HG02610 (cell line): ENCODE measurements at regions not wholly inside any gene's neighbourhood (a gene's known extent, or its start where the extent isn't known, plus 50 kb on each side); places are given as distances from the start of the nearest gene placed in this dataset.
"Not testable (repeated sequence)": the region's sequence is repeated elsewhere in the genome, so short reads cannot be mapped to it uniquely, and the experiment has no call there.

ENCODE experiments used
- ATAC-seq: cut with Tn5 transposase; IDR thresholded peaks from one replicate; pipeline ENCODE4 v1.9.1; 2021; ENCODE audit warnings: mild to moderate bottlenecking, moderate library complexity; ENCODE audit not compliant: unreplicated experiment

- ATAC-seq, result no peak
Measured at GRCh38 chr16:77488652-77489051, 53.8 kb upstream of the ADAMTS18 start.

DNA sequence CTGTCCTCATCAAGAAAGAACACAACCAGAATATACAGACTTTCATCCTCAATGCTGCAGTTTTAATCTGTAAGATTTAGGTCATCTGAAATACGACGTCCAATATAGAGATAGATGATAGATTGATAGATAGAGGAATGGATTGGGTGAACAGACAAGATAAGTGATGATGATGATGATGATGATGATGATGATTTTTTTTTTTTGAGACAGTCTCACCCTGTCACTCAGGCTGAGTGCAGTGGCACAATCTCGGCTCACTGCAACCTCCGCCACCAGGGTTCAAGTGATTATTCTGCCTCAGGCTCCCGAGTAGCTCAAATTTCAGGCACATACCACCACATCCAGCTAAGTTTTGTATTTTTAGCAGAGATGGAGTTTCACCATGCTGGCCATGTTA lies 56.3 kb upstream of the ADAMTS18 start:
- no peak for ATAC-seq

DNA sequence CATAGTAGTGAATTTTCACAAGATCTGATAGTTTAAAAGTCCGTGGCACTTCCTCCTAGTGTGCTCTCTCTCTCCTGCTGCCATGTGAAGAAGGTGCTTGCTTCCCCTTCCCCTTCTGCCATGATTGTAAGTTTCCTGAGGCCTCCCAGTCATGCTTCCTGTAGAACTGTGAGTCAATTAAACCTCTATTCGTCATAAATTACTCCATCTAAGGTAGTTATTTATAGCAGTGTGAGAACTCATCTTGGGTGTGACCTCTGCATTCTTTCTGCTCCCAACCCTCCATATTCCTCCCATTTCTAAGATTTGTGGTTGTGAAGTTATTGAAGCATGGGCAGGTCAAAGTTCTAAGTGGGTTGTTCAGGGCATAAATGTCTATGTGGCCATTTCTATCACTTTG lies 62.1 kb upstream of the ADAMTS18 start:
- ATAC-seq, result no peak

DNA sequence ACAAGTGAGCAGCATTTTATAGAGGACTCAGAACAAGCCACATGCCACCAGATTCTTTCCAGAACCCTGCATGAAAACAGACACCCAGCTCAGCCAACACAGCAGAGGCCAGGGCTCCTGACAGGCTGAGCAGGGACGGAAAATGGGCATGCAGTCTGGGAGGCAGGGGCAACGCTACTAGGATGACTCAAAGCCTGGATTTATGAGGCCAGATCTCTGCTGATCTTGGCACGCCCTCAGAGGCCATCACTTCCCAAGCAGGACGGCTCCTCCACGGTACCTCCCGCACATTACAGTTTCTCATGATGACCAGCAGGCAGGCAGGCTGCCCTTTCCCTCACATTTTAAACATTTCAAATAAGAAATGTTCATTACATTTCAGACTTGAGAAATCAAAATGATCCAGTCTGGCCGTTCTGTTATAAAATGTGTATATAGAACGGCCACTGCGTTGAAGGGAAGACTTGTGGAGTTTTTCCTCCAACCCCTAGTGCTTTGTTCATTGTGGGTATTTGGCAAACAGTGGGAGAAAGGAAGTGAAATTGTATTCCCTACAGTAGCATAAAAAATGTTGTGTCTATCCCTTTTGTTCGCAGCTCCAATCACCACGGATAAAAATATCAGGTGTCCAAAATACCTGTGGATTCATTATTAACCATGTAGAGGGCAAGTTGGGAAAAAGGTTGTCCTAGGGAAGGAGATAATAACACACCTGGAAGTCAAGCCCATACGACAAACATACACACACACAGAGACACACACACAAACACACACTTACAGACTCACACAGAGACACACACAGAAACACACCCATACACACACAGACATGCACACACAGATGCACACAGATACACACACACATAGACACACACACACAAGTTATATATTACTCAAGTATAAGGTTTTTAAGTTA lies 64.8 kb upstream of the ADAMTS18 start:
- no peak for ATAC-seq

DNA sequence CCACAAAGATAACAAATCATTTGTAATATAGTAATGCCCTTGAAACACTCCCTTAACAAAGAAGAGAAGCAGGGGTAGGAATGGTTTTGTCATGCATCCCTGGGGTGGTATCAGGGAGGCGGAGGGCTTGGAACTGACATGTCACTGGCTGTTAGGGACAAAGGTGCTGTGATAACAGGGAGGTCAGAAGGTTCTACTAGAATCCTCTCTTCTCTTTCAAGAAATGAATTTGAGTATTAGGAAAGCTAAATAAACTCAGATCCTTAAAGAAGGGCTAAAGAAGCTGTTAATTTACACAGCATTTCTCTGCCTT lies 65.4 kb upstream of the ADAMTS18 start:
- ATAC-seq, result no peak

DNA sequence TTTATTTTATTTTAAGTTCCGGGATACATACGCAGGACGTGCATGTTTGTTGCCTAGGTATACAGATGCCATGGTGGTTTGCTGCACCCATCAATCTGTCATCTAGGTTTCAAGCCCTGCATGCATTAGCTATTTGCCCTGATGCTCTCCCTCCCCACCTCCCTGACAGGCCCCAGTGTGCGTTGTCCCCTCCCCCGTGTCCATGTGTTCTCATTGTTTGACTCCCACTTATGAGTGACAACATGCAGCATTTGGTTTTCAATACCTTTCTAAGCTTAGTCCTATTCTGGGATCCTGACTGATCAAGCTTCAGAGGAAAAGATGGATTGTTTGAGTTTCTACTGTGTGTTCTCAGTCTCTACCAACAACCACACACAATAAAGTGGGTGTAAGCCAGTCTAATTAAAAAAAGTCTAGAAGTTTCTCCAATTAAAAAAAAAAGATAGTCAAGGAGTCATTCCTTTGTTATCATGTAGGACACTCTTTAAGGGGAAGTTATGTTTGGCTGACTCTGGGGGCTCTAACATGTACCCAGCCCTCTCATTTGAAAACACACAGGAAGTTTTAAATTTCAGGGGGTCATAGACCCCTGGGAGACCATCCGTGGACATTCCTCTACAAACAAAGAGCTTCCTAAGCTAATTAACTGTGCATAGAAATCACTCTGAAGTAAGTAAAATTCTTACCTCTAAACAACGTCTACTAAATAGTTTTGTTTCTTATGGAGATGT lies 66.3 kb upstream of the ADAMTS18 start:
- no peak for ATAC-seq

GRCh38 chr16:77502448-77502847 lies 67.6 kb upstream of the ADAMTS18 start:
- ATAC-seq, result no peak

DNA sequence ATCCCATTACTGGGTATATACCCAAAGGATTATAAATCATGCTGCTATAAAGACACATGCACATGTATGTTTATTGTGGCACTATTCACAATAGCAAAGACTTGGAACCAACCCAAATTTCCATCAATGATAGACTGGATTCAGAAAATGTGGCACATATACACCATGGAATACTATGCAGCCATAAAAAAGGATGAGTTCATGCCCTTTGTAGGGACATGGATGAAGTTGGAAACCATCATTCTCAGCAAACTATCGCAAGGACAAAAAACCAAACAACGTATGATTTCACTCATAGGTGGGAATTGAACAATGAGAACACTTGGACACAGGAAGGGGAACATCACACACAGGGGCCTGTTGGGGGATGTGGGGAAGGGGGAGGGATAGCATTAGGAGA lies 71.7 kb upstream of the ADAMTS18 start:
- not testable (repeated sequence) for ATAC-seq

DNA sequence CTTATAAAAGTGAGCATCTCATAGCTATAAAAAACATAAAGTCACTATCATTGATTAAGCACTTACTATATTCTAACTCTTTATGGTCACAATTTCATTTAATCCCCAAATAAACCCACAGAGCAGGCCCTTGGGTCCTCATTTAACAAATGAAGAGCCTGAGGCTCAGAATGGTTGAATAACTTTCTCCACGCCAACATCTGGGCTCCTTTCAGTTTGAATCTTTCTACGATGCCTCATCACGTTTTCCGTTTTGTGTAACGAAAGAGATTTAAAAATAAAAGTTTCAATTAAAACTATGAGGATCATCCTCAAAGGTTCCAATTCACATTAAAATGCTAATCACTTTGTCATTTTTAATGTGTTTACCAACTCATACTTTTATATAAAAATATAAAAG lies 74.2 kb upstream of the ADAMTS18 start:
- ATAC-seq, result no peak

DNA sequence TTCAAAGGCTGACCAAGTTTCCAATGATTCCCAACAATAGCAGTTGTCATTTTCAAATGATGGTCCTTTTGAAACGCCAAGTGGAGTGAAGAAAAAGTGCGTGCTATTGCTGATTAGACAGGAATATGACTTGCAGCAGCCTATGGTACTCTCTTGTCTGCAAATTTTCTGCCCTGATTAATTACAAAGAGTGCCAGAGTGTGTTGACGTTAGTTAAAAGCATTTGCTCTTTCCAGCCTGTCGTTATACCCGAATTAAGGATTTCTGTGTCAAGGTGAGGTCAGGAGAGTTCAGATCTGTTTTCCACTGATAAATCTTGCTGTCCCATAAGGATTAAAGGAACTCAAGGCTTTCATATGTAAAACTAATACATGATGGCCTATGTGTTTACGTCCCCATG lies 75.0 kb upstream of the ADAMTS18 start:
- no peak for ATAC-seq

DNA sequence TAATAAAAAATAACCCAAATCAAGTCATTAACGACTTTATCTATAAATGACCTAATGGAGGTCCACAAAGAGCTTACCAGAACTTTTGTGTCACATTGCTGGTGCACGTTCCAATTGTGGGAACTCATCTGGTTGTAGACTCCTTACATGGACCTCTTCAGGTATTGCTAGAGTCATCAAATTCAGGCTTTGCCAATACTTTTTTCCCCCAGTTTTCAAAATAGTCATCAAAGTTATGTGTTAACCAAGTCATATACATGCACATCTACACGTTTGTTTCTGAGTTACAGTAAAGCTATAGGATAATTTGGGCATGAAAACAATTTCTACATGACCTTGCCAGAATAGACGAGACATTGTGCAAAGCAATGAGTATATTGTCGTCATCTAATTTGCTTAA lies 76.2 kb upstream of the ADAMTS18 start:
- ATAC-seq, result no peak

- ATAC-seq, result peak; percentile 79
Measured at GRCh38 chr16:77514500-77515220, 79.8 kb upstream of the ADAMTS18 start.

- ATAC-seq, result not testable (repeated sequence)
Measured at GRCh38 chr16:77525226-77525625, 90.4 kb upstream of the ADAMTS18 start.

DNA sequence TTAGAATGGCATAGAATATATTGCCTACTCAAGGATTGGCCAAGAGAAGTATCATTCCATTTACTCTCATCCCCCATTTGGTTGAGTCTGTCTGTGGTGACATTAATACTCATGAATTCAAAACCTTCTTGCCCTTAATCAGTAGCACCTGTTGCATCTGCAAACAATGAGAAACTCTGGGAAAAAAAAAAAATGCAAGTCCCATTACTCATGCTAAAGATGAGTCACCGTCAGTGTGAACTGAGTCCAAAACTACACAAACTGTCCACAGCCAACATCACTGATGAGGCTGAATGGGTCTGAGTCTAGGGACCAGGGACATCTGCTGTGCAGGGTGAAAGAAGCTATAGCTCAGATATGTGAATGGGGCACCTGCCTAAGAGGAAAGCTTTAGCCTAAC lies 96.9 kb upstream of the ADAMTS18 start:
- no peak for ATAC-seq

GRCh38 chr16:77536809-77537208 lies 102.0 kb upstream of the ADAMTS18 start:
- ATAC-seq, result no peak

DNA sequence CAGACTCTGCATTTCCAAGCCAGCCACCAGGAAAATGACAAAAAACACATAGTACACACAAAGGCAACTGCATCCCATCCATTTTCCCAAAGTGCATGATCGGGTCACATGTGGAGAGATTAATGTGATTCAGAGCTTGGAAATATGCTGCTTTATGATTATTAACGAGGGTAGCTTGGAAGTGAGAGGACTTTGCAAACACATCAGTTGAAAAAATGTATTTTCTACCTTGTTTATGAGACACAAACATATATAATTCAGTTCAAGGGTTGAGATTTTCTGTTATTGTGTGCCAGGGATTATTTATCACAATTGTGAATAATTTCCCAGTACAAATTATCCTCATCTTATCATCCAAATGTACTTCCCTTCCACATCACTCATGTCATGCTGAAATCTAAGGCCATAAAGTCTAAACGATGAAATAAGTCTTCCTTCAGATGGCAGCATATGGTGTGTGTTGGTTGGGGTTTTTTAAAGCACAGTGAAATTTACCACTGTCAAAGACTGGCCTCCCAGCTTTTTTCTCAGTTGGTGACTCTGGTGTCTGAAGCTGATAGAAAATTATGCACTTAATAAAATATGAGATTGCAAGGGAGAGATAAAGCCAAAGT lies 104.7 kb upstream of the ADAMTS18 start:
- ATAC-seq, result no peak

- no peak for ATAC-seq
Measured at GRCh38 chr16:77540646-77541045, 105.8 kb upstream of the ADAMTS18 start.

- no peak for ATAC-seq
Measured at GRCh38 chr16:77541165-77541564, 106.3 kb upstream of the ADAMTS18 start.

DNA sequence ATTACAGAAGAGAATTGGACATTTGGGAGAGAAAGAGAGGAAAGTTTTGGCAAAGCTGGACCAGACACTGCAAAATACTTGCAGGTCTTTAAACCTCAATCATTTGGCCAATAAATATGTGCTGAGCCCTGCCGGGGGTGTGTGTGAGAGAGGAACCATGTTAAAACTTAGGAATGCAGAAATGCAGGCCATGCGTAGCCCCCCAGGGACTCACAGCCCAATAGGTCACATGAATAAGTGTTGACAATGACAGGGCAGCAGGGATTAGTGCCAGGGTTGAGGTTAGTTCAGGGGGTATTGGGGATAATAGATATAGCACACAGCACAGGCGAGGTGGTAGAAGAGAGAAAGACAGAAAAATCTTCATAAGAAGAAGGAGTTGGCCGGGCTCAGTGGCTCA lies 113.3 kb upstream of the ADAMTS18 start:
- ATAC-seq, result no peak

GRCh38 chr16:77548766-77549165 lies 113.9 kb upstream of the ADAMTS18 start:
- no peak for ATAC-seq

DNA sequence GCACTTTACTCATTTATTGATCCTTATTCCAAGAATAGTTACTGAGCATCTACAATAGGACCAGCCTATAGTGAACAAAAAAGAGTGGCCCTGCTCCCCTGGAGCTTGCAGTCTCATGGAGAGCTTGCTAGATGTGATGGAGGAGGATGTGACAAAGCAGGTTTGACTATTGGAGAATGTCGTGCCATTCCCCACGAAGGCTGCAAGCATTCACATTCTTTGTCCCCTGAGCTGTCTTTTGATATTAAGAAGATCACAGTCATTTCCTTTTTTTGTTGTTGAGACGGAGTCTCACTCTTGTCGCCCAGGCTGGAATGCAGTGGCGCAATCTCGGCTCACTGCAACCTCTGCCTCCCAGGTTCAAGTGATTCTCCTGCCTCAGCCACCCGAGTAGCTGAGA lies 115.0 kb upstream of the ADAMTS18 start:
- no peak for ATAC-seq
